Testis (tissue), 2 donors: ENCODE measurements at regions not wholly inside any gene's neighbourhood (a gene's known extent, or its start where the extent isn't known, plus 50 kb on each side); places are given as distances from the start of the nearest gene placed in this dataset.

ENCODE experiments used
- POLR2A ChIP-seq: fragments of 450-650 bp; IDR thresholded peaks from one replicate; pipeline ENCODE4 v1.6.1; 2017; ENCODE audit warnings: antibody characterized with exemption, mild to moderate bottlenecking, moderate library complexity
- TF ChIP-seq, protein P1 (sequence below), 3 experiments: fragments of 450-650 bp in 2 of 3; fragments of 200-600 bp in 1 of 3; sonication (generic) in 1 of 3; IDR thresholded peaks; one replicate each; pipeline ENCODE4 v1.5.1; 2016 to 2019; ENCODE audit warnings: antibody characterized with exemption in 3 of 3, mild to moderate bottlenecking in 2 of 3, moderate library complexity in 1 of 3

GRCh38 chr4:27414887-27415731, 554.5 kb downstream of the STIM2 start:
- TF ChIP-seq, protein P1, sequence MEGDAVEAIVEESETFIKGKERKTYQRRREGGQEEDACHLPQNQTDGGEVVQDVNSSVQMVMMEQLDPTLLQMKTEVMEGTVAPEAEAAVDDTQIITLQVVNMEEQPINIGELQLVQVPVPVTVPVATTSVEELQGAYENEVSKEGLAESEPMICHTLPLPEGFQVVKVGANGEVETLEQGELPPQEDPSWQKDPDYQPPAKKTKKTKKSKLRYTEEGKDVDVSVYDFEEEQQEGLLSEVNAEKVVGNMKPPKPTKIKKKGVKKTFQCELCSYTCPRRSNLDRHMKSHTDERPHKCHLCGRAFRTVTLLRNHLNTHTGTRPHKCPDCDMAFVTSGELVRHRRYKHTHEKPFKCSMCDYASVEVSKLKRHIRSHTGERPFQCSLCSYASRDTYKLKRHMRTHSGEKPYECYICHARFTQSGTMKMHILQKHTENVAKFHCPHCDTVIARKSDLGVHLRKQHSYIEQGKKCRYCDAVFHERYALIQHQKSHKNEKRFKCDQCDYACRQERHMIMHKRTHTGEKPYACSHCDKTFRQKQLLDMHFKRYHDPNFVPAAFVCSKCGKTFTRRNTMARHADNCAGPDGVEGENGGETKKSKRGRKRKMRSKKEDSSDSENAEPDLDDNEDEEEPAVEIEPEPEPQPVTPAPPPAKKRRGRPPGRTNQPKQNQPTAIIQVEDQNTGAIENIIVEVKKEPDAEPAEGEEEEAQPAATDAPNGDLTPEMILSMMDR (IDR thresholded peaks at IDR 0.05): no peak
- no peak for TF ChIP-seq POLR2A
